ENCODE measurements at regions not wholly inside any gene's neighbourhood (a gene's known extent, or its start where the extent isn't known, plus 50 kb on each side); places are given as distances from the start of the nearest gene placed in this dataset.

DNA sequence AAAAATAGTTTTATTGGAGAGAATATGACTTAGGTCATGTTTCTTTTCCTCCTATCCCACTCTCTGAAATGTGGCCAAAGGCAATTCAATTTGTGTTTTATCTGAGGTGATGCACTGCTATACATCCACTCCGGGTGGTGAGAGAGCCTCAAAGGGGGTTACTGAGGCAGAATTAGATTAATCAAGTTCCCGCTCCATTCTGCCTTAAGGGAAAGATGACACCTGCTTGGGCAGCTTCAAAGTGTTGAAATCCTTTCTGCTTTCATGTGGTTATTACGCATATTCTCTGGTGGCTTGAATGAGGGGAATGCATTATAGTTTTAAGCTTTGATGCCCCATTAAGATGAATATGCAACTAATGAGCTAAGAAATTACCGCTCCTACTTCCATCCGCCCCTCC, 213.0 kb upstream of the TMEFF2 start:
- Histone ChIP-seq H3K79me2 (ENCODE audit: low read depth) (no peaks in the 10 kb centered on the region), H3K9me3 (ENCODE audit: insufficient read depth, low read depth) (no peaks in the 10 kb centered on the region), H4K20me1 (ENCODE audit: insufficient read depth) (no peaks in the 10 kb centered on the region), H3K9me2 (ENCODE audit: insufficient read depth) (no peaks in the 10 kb centered on the region), H3K27me3 (ENCODE audit: insufficient read depth, low read depth) (no peaks in the 10 kb centered on the region), H3F3A (ENCODE audit: insufficient read depth, low read depth) (no peaks in the 10 kb centered on the region), H3K27ac (no peak overlapping the region), H2AFZ (no peak overlapping the region), H3K4me3 (no peak overlapping the region), H3K36me3 (ENCODE audit: low read depth) (no peaks in the 10 kb centered on the region), H3K4me1 (replicated peaks; ENCODE audit: insufficient read depth) (no peaks in the 10 kb centered on the region), H3K4me2 (no peak overlapping the region)
- no TSS peak for BruUV-seq (replicated peaks)
- CTCF ChIA-PET: no interaction called here
- intact Hi-C loops (cut with micrococcal nuclease; ENCODE audit: unreplicated experiment): no loop called here
- no peak for DNase-seq
- POLR2A ChIA-PET (ENCODE audit: unreplicated experiment): no interaction called here
- TF ChIP-seq, protein P1, sequence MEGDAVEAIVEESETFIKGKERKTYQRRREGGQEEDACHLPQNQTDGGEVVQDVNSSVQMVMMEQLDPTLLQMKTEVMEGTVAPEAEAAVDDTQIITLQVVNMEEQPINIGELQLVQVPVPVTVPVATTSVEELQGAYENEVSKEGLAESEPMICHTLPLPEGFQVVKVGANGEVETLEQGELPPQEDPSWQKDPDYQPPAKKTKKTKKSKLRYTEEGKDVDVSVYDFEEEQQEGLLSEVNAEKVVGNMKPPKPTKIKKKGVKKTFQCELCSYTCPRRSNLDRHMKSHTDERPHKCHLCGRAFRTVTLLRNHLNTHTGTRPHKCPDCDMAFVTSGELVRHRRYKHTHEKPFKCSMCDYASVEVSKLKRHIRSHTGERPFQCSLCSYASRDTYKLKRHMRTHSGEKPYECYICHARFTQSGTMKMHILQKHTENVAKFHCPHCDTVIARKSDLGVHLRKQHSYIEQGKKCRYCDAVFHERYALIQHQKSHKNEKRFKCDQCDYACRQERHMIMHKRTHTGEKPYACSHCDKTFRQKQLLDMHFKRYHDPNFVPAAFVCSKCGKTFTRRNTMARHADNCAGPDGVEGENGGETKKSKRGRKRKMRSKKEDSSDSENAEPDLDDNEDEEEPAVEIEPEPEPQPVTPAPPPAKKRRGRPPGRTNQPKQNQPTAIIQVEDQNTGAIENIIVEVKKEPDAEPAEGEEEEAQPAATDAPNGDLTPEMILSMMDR (conservative IDR thresholded peaks at IDR 0.05): no peak
- no peak for TF ChIP-seq EZH2 (IDR thresholded peaks at IDR 0.05; ENCODE audit: low read depth)

DNA sequence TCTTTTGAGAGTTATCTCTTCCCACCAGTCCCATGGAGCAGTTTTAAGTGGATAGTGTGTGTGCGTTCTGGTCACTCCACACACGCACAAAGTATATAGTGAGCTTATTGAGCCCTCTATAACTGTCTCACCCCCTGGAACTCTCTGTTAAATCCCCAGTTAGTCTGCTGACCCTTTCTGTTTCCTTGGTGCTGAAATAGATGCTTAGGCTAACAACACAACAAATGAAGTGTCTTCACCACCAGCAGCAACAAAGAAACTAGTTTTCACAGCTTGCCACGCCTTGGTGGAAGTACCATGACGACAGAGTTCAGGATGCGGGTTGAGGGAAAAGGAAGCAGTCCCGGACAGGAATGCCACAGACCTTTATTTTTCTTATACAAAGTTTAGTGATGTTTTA, 203.5 kb upstream of the TMEFF2 start:
- no peaks in the 10 kb centered on the region for H3K27me3 ChIP-seq (ENCODE audit: insufficient read depth, low read depth)
- no peaks in the 10 kb centered on the region for H3K4me1 ChIP-seq (replicated peaks; ENCODE audit: insufficient read depth)
- ChIA-PET POLR2A (ENCODE audit: unreplicated experiment) (no interaction called here), CTCF (no interaction called here)
- no peaks in the 10 kb centered on the region for H3K9me3 ChIP-seq (ENCODE audit: insufficient read depth, low read depth)
- no peak for DNase-seq
- no TSS peak for BruUV-seq (replicated peaks)
- H3F3A ChIP-seq (ENCODE audit: insufficient read depth, low read depth): no peaks in the 10 kb centered on the region
- H3K4me3 ChIP-seq: no peak overlapping the region
- no peak overlapping the region for H2AFZ ChIP-seq
- no peaks in the 10 kb centered on the region for H3K79me2 ChIP-seq (ENCODE audit: low read depth)
- intact Hi-C loops (cut with micrococcal nuclease; ENCODE audit: unreplicated experiment): no loop called here
- H3K36me3 ChIP-seq (ENCODE audit: low read depth): no peaks in the 10 kb centered on the region
- no peak overlapping the region for H3K27ac ChIP-seq
- TF ChIP-seq, protein P1 (conservative IDR thresholded peaks at IDR 0.05): no peak
- TF ChIP-seq EZH2 (IDR thresholded peaks at IDR 0.05; ENCODE audit: low read depth): no peak
- H3K9me2 ChIP-seq (ENCODE audit: insufficient read depth): no peaks in the 10 kb centered on the region
- H4K20me1 ChIP-seq (ENCODE audit: insufficient read depth): no peaks in the 10 kb centered on the region
- no peak overlapping the region for H3K4me2 ChIP-seq

DNA sequence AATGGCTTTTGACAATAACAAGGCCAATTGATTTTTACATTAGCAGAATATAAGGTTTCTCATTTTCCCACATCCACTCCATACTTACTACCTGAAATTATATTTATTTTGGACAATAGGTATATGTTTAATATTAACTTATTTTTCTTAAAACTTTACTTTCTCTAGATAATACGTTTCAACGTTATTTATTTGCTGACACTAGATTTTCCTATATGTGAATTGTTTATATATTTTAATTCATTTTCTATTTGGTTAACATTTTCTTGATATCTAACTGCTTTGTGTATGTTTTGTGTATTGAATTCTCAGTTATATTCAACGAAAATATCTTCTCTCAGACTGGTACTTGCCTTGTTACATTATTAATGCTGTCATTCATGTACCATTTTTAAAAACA, 199.9 kb upstream of the TMEFF2 start:
- no peaks in the 10 kb centered on the region for H3K36me3 ChIP-seq (ENCODE audit: low read depth)
- H3K9me3 ChIP-seq (ENCODE audit: insufficient read depth, low read depth): no peaks in the 10 kb centered on the region
- H4K20me1 ChIP-seq (ENCODE audit: insufficient read depth): no peaks in the 10 kb centered on the region
- H3K9me2 ChIP-seq (ENCODE audit: insufficient read depth): no peaks in the 10 kb centered on the region
- BruUV-seq (replicated peaks): no TSS peak
- H3K4me1 ChIP-seq (replicated peaks; ENCODE audit: insufficient read depth): no peaks in the 10 kb centered on the region
- no peaks in the 10 kb centered on the region for H3K79me2 ChIP-seq (ENCODE audit: low read depth)
- H3K4me2 ChIP-seq: no peak overlapping the region
- TF ChIP-seq, protein P1 (conservative IDR thresholded peaks at IDR 0.05): no peak
- no peak for TF ChIP-seq EZH2 (IDR thresholded peaks at IDR 0.05; ENCODE audit: low read depth)
- CTCF ChIA-PET: no interaction called here
- intact Hi-C loops (cut with micrococcal nuclease; ENCODE audit: unreplicated experiment): no loop called here
- no peak for DNase-seq
- no peak overlapping the region for H3K27ac ChIP-seq
- no peak overlapping the region for H2AFZ ChIP-seq
- H3K4me3 ChIP-seq: no peak overlapping the region
- no peaks in the 10 kb centered on the region for H3F3A ChIP-seq (ENCODE audit: insufficient read depth, low read depth)
- POLR2A ChIA-PET (ENCODE audit: unreplicated experiment): no interaction called here
- H3K27me3 ChIP-seq (ENCODE audit: insufficient read depth, low read depth): no peaks in the 10 kb centered on the region

Measured in PC-9 (cell line).